HG03342 (cell line): ENCODE measurements at regions not wholly inside any gene's neighbourhood (a gene's known extent, or its start where the extent isn't known, plus 50 kb on each side); places are given as distances from the start of the nearest gene placed in this dataset.

ENCODE experiments used
- ATAC-seq: cut with Tn5 transposase; IDR thresholded peaks from one replicate; pipeline ENCODE4 v1.9.1; 2021; ENCODE audit warnings: mild to moderate bottlenecking, moderate library complexity; ENCODE audit not compliant: unreplicated experiment

DNA sequence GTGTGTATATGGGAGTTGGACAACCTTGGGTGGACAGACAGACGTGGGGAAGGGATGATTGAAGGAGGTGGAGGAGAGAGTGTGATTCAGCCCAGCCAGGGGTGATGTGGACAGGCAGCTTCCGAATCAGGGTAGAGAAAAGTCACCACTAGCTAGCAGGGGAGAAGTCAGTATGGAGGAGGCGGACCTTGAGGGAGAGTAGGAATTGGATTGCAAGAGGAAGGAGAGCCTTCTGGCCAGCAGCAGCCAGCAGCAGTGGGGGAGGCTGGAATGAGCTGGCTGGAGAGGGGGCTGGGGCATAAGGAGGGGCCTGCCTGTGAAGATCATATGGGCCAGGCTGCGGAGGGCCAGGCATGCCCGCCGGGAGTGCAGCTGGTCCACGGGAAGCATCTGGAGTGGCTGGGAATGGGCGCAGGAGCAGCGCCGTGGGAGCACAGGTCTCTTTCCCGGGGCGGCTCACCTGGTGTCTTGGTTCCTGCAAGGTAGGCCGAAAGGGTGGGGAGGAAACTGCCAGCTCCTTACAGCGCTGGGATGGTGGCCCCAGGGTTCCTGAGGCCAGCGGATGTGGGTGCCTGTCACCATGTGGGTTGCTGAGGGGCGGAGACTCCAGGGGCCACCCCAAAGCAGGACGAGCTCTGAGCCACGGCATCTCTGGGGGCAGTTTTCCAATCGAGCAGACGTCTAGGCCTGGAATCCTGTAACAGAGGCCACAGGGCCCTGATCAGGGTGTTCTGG lies 235.3 kb downstream of the SEC14L1 start:
- no peak for ATAC-seq

- ATAC-seq, result no peak
Observed at GRCh38 chr17:77376795-77377709, 236.3 kb downstream of the SEC14L1 start.

- ATAC-seq, result no peak
Observed at GRCh38 chr17:77377710-77378235, 237.0 kb downstream of the SEC14L1 start.

GRCh38 chr17:77378318-77379064 lies 237.7 kb downstream of the SEC14L1 start:
- ATAC-seq, result no peak

DNA sequence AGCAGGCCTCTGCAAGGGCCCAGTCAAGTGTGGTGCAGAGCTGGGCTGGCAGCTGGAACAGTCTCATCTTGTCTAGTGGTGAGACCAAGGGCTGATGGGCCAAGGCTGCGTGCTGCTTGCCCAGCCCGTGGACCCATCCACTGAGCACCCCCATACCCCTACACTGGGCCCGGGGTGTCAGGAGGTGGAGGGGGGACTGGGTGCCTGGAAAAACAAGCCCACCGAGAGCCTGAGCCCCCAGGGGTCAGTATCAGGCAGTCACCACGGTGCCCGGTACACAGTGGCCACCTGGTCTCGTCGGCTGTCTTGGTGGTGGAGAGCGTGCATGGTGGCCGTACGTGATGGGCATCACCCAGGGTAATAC lies 238.3 kb downstream of the SEC14L1 start:
- no peak for ATAC-seq

GRCh38 chr17:77379832-77380231 lies 239.1 kb downstream of the SEC14L1 start:
- ATAC-seq, result no peak

- ATAC-seq, result no peak
Observed at GRCh38 chr17:77380395-77381184, 239.8 kb downstream of the SEC14L1 start.

GRCh38 chr17:77381185-77381700 lies 240.5 kb downstream of the SEC14L1 start:
- ATAC-seq, result no peak

GRCh38 chr17:77381731-77382130 lies 241.0 kb downstream of the SEC14L1 start:
- ATAC-seq, result no peak

- no peak for ATAC-seq
Observed at GRCh38 chr17:77382356-77382911, 241.7 kb downstream of the SEC14L1 start.

DNA sequence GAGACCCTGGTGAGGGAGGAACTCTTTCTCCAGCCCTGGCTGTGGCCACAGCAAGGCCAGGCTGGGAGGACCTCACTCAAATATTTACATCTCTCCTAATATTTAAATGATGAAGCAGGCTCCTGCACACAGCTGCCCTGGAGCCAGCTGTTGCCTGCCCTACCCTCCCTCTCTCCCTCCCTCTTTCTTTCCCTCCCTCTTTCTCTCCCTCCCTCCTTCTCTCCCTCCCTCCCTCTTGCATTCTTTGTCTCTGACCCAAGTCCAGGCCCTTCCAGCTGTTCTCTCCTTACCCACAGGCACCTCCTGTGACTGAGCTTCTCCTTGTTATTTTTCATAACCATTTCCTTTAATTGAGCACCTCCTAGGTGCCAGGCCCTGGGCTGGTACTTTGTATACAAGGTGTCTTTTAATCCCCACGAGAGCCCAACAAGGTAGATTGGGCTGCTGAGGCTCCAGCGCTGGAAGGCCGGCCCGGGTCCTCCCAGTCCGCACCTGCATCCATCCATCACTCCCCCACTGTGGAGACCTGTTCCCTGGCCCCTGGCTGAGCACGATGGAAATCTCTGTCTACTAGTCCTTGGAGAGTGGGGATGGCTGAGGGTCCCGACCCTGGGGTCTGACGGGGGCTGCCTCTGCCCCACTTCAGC lies 242.3 kb downstream of the SEC14L1 start:
- ATAC-seq, result no peak

DNA sequence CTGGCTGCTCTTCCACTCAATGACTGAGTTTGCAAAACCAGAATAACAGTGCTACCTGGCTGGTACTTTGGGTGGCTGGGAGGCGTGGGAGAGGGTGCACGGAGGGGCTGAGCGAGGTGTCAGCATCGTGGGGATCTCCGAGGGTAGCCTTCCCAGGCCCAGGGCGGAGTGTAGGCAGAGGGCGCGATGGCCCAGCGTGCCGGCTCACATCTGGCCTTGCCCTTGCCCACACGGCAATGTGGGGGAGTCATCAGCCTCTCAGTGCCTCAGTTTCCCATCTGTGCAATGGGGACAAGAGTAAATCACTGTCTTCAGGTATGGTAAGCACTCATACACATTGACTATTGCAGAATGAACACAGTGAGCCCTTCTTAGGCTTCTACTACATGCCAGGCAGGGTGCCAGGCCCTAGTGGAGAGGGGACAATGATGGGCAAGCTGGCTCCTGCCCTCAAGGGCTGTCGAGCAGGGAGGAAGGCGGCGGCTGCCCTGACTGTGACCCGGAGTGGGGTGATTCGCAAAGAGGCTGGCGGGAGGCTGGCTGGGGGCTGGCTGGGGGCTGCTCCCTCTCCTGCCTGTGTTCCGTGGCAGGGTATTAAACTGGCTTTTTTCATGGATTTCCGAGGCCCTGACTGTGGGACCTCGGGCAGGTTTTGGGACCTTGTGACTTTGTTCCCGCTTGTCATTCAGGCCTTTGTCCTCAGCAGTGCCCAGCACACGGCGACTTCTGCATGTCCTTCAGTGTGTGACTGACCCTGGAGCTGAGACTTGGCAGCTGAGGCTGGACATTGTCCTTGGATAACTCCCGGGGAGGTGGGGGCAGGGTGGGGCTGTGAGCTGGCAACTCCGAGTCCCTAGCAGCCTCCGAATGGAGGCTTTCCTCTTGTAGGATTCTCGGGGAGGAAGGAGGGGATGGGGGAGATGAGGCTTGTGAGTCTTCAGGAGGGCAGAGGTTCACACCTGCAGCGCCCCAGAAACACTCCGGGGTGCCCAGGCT lies 243.1 kb downstream of the SEC14L1 start:
- no peak for ATAC-seq

DNA sequence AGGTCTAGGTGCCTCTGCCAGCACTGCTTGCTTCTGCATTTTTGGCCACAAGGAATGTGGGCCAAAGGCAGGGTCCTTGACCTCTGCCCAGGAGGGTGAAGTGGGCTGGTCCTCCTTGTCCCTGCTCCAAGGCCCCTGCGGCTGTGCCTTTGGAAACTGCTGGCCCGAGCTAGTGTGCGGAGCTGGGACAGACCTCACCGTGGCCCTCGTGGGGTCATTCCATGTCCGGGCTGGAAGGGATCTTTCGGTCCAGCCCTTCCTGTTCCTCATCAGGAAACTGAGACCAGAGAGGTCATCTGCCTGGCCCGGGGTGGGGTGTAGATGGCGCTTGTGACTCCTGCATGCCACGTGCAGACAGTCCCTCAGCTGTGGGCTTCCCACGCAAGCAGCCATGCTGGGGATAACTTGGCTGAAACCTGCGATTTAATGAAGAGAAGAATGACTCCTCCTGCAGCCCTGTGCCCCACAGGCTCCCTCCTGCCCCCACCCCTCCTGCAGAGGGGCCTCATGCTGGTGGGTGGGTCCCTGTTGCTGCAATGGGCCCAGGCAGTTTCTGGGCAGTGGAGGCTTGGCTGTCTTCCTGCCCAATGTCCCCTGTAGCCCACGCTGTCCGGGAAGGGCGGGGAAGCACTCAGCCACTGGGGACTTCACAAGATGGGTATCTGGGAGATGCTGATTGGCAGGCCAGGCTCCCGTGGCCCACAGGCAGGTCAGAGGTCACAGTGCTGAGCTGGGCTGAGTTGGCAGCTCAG lies 245.2 kb downstream of the SEC14L1 start:
- ATAC-seq, result no peak

DNA sequence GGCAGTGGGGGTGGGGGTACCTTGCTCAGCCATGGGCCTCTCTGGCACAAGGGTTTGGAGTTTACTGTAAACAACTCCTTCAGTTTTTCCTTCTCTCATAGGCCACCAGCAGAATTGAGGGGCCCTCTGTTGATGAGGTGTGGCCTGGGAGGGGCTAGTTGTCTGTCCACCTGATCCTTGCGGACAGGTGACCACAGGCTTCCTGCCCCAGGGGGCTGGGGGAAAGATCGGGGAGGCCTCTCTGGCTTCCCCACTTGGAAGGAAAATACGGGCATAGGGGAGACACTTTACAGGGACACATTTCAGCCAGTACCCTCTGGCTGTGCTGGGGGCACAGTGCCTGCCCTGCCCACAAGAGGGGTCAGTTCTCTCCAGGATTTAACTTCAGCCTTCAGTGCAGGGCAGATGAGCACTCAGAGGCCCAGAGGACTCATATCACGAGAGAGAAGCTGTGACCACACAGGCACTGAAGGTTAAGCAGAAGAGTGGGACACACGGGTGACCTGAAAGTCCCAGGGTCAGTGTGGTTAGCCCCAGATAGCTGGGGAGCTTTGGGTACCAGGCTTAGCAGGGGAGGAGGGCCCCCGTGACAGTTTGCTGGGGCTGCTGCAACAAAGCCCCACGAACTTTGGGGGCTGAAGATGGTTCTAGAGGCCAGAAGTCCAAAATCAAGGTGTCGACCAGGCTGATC lies 245.9 kb downstream of the SEC14L1 start:
- ATAC-seq, result no peak

- ATAC-seq, result no peak
Observed at GRCh38 chr17:77387891-77388290, 247.1 kb downstream of the SEC14L1 start.

DNA sequence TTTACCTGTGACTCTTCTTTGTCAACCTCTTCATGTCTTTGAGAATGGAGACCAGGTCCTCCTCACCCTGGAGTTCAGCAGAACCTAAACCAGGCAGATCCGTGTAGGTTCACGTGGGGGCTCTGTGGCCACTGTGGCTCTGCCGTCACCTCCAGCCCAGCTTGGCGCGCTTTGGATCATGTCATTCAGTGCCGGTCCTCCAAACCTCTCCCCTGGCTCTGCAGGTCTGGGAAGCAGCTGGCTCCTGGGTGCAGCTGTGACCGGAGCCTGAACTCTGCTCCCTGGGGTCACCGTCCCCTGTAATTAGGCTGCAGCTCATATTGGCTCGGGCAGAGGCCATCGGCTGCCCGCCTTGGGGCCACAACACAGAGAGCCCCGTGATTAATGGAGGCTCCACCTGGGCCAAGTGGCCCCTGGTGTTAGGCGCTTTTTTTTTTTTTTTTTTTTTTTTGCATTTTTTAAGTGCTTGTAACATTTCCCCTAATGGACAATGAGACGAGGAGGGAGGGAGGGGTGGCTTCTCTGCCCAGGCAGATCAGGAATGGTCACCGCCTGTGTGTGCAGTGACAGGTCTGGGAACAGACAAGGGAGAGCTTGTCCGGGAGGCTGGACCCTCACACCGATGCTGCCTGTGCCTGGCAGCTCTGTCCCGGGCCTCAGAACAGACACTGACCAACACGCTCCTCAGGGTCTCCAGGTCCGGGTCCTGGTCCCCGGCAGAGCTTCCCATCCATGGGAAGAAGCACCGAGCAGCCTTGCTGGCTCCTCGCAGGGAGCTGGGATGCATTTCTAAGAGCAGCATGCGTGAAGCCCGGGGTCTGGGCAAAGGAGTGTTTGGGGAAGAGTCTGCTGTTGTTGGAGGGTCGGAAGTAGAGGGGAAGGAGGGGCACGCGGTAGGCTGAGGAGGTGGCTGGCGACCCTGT lies 247.9 kb downstream of the SEC14L1 start:
- ATAC-seq, result no peak
